Upper lobe of right lung (tissue), 1 donor: ENCODE measurements at regions not wholly inside any gene's neighbourhood (a gene's known extent, or its start where the extent isn't known, plus 50 kb on each side); places are given as distances from the start of the nearest gene placed in this dataset.

Experiments
- ATAC-seq: fragments of 200-7000 bp; cut with Tn5 transposase; one replicate; pipeline ENCODE4 v1.9.1; 2020; ENCODE audit warnings: mild to moderate bottlenecking, moderate library complexity
- DNase-seq: peaks from one replicate; pipeline ENCODE4 v3.0.0-alpha.2; 2020
- H3K27ac ChIP-seq: fragments of 200-600 bp; one replicate; pipeline ENCODE4 v1.8.0; 2022
- H3K27me3 ChIP-seq: fragments of 200-600 bp; one replicate; pipeline ENCODE4 v1.8.0; 2022; ENCODE audit warnings: mild to moderate bottlenecking
- H3K36me3 ChIP-seq: fragments of 200-600 bp; one replicate; pipeline ENCODE4 v1.8.0; 2022
- H3K4me1 ChIP-seq: fragments of 200-600 bp; one replicate; pipeline ENCODE4 v1.8.0; 2022
- H3K4me3 ChIP-seq: fragments of 200-600 bp; one replicate; pipeline ENCODE4 v1.8.0; 2022; ENCODE audit warnings: mild to moderate bottlenecking
- H3K9me3 ChIP-seq: fragments of 200-600 bp; one replicate; pipeline ENCODE4 v1.8.0; 2022
- intact Hi-C: fragments of 100-400 bp; cut with DNase I; formaldehyde crosslinking; loops from one replicate; pipeline ENCODE4 v1.11.0; 2022
- TF ChIP-seq, protein P1 (sequence below): fragments of 200-600 bp; IDR thresholded peaks from one replicate; pipeline ENCODE4 v1.8.0; 2022; ENCODE audit warnings: antibody characterized with exemption
- donor health status: DM: no; HTN: yes; CAD: no; lungs with severe emphysema.

- no peaks in the 10 kb centered on the region for H3K9me3 ChIP-seq
- H3K27me3 ChIP-seq: no peaks in the 10 kb centered on the region
- no peak overlapping the region for H3K4me3 ChIP-seq
- DNase-seq (no peak), ATAC-seq (no peak)
- intact Hi-C loops: no loop called here
- TF ChIP-seq, protein P1, sequence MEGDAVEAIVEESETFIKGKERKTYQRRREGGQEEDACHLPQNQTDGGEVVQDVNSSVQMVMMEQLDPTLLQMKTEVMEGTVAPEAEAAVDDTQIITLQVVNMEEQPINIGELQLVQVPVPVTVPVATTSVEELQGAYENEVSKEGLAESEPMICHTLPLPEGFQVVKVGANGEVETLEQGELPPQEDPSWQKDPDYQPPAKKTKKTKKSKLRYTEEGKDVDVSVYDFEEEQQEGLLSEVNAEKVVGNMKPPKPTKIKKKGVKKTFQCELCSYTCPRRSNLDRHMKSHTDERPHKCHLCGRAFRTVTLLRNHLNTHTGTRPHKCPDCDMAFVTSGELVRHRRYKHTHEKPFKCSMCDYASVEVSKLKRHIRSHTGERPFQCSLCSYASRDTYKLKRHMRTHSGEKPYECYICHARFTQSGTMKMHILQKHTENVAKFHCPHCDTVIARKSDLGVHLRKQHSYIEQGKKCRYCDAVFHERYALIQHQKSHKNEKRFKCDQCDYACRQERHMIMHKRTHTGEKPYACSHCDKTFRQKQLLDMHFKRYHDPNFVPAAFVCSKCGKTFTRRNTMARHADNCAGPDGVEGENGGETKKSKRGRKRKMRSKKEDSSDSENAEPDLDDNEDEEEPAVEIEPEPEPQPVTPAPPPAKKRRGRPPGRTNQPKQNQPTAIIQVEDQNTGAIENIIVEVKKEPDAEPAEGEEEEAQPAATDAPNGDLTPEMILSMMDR: no peak
- H3K36me3 ChIP-seq: no peaks in the 10 kb centered on the region
- H3K4me1 ChIP-seq: no peaks in the 10 kb centered on the region
- H3K27ac ChIP-seq: no peak overlapping the region
Observed at GRCh38 chr4:126727461-126727860, 905.3 kb upstream of the INTU start.

- H3K27me3 ChIP-seq: no peaks in the 10 kb centered on the region
- no peak overlapping the region for H3K4me3 ChIP-seq
- DNase-seq: no peak
- TF ChIP-seq, protein P1: no peak
- ATAC-seq: no peak
- intact Hi-C loops: no loop called here
- H3K4me1 ChIP-seq: no peaks in the 10 kb centered on the region
- H3K27ac ChIP-seq: no peak overlapping the region
- no peaks in the 10 kb centered on the region for H3K9me3 ChIP-seq
- no peaks in the 10 kb centered on the region for H3K36me3 ChIP-seq
Observed at GRCh38 chr4:126731062-126731461, 901.7 kb upstream of the INTU start.

DNA sequence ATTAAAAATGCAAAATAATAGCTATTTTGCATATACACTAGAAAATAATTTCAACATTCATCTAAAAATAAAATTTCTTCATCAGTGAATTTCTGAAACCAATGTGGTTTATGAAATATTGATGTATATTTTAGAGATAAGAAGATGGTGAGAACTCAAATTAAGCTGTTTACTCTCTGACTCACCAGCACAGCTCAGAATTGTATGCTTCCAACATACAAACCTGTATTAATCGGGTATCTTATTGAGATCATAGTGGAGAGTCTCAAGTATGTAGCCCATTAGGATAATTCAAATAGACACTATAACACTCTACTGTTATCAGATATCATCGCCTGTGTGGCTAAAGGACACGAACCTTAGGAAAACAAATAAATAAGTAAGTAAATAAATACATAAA is 899.5 kb upstream of the INTU start:
- intact Hi-C loops: no loop called here
- Histone ChIP-seq H3K36me3 (no peaks in the 10 kb centered on the region), H3K27me3 (no peaks in the 10 kb centered on the region), H3K4me3 (no peak overlapping the region), H3K4me1 (no peaks in the 10 kb centered on the region), H3K9me3 (no peaks in the 10 kb centered on the region), H3K27ac (no peak overlapping the region)
- TF ChIP-seq, protein P1: no peak
- ATAC-seq (no peak), DNase-seq (no peak)

- intact Hi-C loops: no loop called here
- DNase-seq: no peak
- Histone ChIP-seq H3K27me3 (no peaks in the 10 kb centered on the region), H3K36me3 (no peaks in the 10 kb centered on the region), H3K9me3 (no peaks in the 10 kb centered on the region), H3K4me3 (no peak overlapping the region), H3K4me1 (no peaks in the 10 kb centered on the region), H3K27ac (no peak overlapping the region)
- no peak for ATAC-seq
- TF ChIP-seq, protein P1: no peak
Observed at GRCh38 chr4:126734465-126734864, 898.3 kb upstream of the INTU start.

GRCh38 chr4:126735294-126736132 is 897.2 kb upstream of the INTU start:
- Histone ChIP-seq H3K27ac (no peak overlapping the region), H3K4me1 (no peaks in the 10 kb centered on the region), H3K27me3 (no peaks in the 10 kb centered on the region), H3K36me3 (no peaks in the 10 kb centered on the region), H3K9me3 (no peaks in the 10 kb centered on the region), H3K4me3 (no peak overlapping the region)
- TF ChIP-seq, protein P1: no peak
- DNase-seq (no peak), ATAC-seq (no peak)
- intact Hi-C loops: no loop called here
